Fibroblast of lung (primary cell): ENCODE measurements at regions not wholly inside any gene's neighbourhood (a gene's known extent, or its start where the extent isn't known, plus 50 kb on each side); places are given as distances from the start of the nearest gene placed in this dataset.

Experiments
- DNase-seq, 2 donors: peaks; one replicate each; pipeline versions ENCODE4 v3.0.0 to v3.0.0-alpha.2; 2010; ENCODE audit warnings: low read depth in 2 of 2
- H2AFZ ChIP-seq: 2 replicates; pipeline ENCODE4 v1.5.1; 2012; ENCODE audit warnings: low read length, control low read depth, inconsistent platforms
- H3K27ac ChIP-seq: 2 replicates; pipeline ENCODE4 v1.5.1; 2011; ENCODE audit warnings: low read length, control low read depth; ENCODE audit not compliant: insufficient read depth
- H3K27me3 ChIP-seq: 2 replicates; pipeline ENCODE4 v1.5.1; 2011; ENCODE audit warnings: mild to moderate bottlenecking, low read length; ENCODE audit not compliant: control insufficient read depth, insufficient read depth
- H3K36me3 ChIP-seq: 2 replicates; pipeline ENCODE4 v1.5.1; 2011; ENCODE audit warnings: low read length; ENCODE audit not compliant: control insufficient read depth, insufficient read depth
- H3K4me1 ChIP-seq: 2 replicates; pipeline ENCODE4 v1.5.1; 2011; ENCODE audit warnings: low read length; ENCODE audit not compliant: control insufficient read depth, insufficient read depth; ENCODE audit errors: extremely low read depth
- H3K4me2 ChIP-seq: 2 replicates; pipeline ENCODE4 v1.5.1; 2011; ENCODE audit warnings: low read length, control low read depth; ENCODE audit not compliant: insufficient read depth; ENCODE audit errors: extremely low read depth
- H3K4me3 ChIP-seq, 4 experiments: fragments of 200-600 bp in 1 of 4; sonication (generic) in 1 of 4; replicated peaks in 1 of 4; 2 replicates each; pipeline ENCODE4 v1.5.1; 2011 to 2016; ENCODE audit warnings: low read length in 4 of 4, low read depth in 3 of 4, mild to moderate bottlenecking in 3 of 4, control low read depth in 2 of 4, inconsistent platforms in 1 of 4, mixed read lengths in 1 of 4; ENCODE audit not compliant: insufficient read depth in 1 of 4; ENCODE audit errors: control extremely low read depth in 1 of 4
- H3K79me2 ChIP-seq: 2 replicates; pipeline ENCODE4 v1.5.1; 2012; ENCODE audit warnings: mild to moderate bottlenecking, low read length, inconsistent platforms; ENCODE audit not compliant: control insufficient read depth, insufficient read depth
- H3K9ac ChIP-seq: 2 replicates; pipeline ENCODE4 v1.5.1; 2011; ENCODE audit warnings: mild to moderate bottlenecking, low read length, control low read depth; ENCODE audit not compliant: insufficient read depth
- H3K9me3 ChIP-seq: 2 replicates; pipeline ENCODE4 v1.5.1; 2012; ENCODE audit warnings: low read depth, low read length; ENCODE audit not compliant: control insufficient read depth, insufficient read depth
- H4K20me1 ChIP-seq: 2 replicates; pipeline ENCODE4 v1.5.1; 2011; ENCODE audit warnings: low read length; ENCODE audit not compliant: control insufficient read depth, insufficient read depth; ENCODE audit errors: extremely low read depth
- EZH2 ChIP-seq: IDR thresholded peaks from 2 replicates; pipeline ENCODE4 v1.5.1; 2012; ENCODE audit warnings: low read length, control low read depth, mild to moderate bottlenecking; ENCODE audit errors: missing control alignments
- TF ChIP-seq, protein P1 (sequence below), 2 donors: IDR thresholded peaks in 1 of 2; conservative IDR thresholded peaks in 1 of 2; 1 replicate in 1 of 2; 2 replicates in 1 of 2; pipeline ENCODE4 v1.5.1; 2011 to 2012; ENCODE audit warnings: low read length in 2 of 2, control low read depth in 1 of 2, inconsistent platforms in 1 of 2, low read depth in 1 of 2, mild to moderate bottlenecking in 1 of 2

DNA sequence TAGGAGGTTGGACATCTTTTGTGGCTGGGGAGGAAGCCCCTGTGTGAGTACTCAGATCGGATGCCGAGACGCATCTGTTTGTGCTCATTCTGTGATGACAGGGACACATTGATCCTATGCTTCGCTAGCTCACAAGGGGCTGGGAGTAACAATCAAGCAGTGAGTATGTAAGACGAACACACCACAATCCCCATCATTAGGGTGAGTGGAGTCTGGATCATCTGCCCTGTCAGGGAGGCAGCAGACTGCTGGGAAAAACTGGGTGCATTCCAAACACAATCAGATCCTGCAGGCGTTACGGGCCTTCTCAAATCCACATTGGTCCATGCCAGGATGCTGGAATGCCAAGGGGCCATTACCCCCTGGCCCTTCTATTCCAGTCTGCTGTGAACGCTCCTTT lies 64.1 kb upstream of the TSHZ3 start:
- Histone ChIP-seq H3K27me3 (peaks cover 5% of the 10 kb centered on the region), H3K4me2 (no peak overlapping the region), H3K9ac (no peak overlapping the region), H4K20me1 (no peaks in the 10 kb centered on the region), H3K79me2 (no peaks in the 10 kb centered on the region), H3K27ac (no peak overlapping the region), H3K9me3 (no peaks in the 10 kb centered on the region), H3K4me1 (peaks cover 6% of the 10 kb centered on the region), H3K4me3 (no peak overlapping the region), H3K36me3 (no peaks in the 10 kb centered on the region), H2AFZ (no peak overlapping the region)
- no peak for DNase-seq
- no peak for TF ChIP-seq EZH2
- TF ChIP-seq, protein P1, sequence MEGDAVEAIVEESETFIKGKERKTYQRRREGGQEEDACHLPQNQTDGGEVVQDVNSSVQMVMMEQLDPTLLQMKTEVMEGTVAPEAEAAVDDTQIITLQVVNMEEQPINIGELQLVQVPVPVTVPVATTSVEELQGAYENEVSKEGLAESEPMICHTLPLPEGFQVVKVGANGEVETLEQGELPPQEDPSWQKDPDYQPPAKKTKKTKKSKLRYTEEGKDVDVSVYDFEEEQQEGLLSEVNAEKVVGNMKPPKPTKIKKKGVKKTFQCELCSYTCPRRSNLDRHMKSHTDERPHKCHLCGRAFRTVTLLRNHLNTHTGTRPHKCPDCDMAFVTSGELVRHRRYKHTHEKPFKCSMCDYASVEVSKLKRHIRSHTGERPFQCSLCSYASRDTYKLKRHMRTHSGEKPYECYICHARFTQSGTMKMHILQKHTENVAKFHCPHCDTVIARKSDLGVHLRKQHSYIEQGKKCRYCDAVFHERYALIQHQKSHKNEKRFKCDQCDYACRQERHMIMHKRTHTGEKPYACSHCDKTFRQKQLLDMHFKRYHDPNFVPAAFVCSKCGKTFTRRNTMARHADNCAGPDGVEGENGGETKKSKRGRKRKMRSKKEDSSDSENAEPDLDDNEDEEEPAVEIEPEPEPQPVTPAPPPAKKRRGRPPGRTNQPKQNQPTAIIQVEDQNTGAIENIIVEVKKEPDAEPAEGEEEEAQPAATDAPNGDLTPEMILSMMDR (conservative IDR thresholded peaks at IDR 0.05 in 1 of 2, IDR thresholded peaks at IDR 0.05 in 1 of 2; ENCODE audit: low read depth in 1 of 2, low read length in 2 of 2) = no peak

DNA sequence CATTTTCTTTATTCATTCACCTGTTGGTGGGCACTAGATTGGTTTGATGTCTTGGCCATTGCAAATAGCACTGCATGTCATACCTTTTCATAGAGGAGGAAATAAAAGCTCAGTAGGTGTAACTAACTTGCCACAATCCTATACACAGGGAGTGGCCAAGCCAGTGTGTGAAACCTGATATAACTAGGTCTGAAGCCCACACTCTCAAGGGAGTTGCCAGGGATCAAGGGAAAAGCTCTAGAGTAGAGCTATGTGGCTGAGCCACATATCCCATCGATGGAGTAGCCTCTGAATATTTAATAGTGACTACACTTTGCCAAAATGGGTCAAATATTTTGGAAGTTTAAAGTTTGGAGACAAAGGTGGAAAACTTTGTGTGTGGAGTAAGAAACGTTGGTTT lies 66.1 kb upstream of the TSHZ3 start:
- Histone ChIP-seq H3K9me3 (no peaks in the 10 kb centered on the region), H3K4me3 (no peak overlapping the region), H3K9ac (no peak overlapping the region), H4K20me1 (no peaks in the 10 kb centered on the region), H2AFZ (no peak overlapping the region), H3K27me3 (peaks cover 5% of the 10 kb centered on the region), H3K27ac (no peak overlapping the region), H3K4me2 (no peak overlapping the region), H3K36me3 (no peaks in the 10 kb centered on the region), H3K79me2 (no peaks in the 10 kb centered on the region), H3K4me1 (no peaks in the 10 kb centered on the region)
- DNase-seq = no peak
- TF ChIP-seq EZH2 = no peak
- TF ChIP-seq, protein P1 (conservative IDR thresholded peaks at IDR 0.05 in 1 of 2, IDR thresholded peaks at IDR 0.05 in 1 of 2; ENCODE audit: low read depth in 1 of 2, low read length in 2 of 2) = no peak

DNA sequence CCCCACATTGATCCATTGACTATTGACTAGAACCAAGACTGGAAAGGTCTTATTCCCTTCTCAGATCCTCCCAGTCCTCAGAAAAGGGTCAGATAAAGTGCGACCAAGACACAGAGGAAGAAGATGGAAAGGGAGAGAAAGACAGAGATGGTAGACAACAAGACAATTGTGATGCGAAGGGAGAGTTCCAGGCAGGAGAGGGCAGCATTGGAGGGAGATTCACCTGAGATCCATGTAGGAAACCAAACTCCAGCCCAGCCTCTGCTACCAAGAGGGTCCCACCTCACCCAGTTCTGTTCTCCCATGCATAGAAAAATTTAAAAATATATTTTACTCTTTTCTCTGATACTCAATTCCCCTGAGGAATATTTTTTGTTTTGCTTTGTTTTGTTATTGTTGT lies 67.3 kb upstream of the TSHZ3 start:
- Histone ChIP-seq H3K79me2 (no peaks in the 10 kb centered on the region), H3K4me2 (no peak overlapping the region), H3K36me3 (no peaks in the 10 kb centered on the region), H3K4me1 (no peaks in the 10 kb centered on the region), H3K9me3 (no peaks in the 10 kb centered on the region), H3K9ac (no peak overlapping the region), H4K20me1 (no peaks in the 10 kb centered on the region), H2AFZ (no peak overlapping the region), H3K27me3 (peaks cover 5% of the 10 kb centered on the region), H3K27ac (no peak overlapping the region), H3K4me3 (no peak overlapping the region)
- no peak for TF ChIP-seq EZH2
- TF ChIP-seq, protein P1 (conservative IDR thresholded peaks at IDR 0.05 in 1 of 2, IDR thresholded peaks at IDR 0.05 in 1 of 2; ENCODE audit: low read depth in 1 of 2, low read length in 2 of 2) = no peak
- DNase-seq = no peak
